NCI-H1436 (cell line): ENCODE measurements at regions not wholly inside any gene's neighbourhood (a gene's known extent, or its start where the extent isn't known, plus 50 kb on each side); places are given as distances from the start of the nearest gene placed in this dataset.

Source experiments
- DNase-seq: peaks from one replicate; lab custom pipeline; 2025; lab: John Stamatoyannopoulos, UW

GRCh38 chr2:16411788-16412187, 253.8 kb downstream of the CYRIA start:
- no peak for DNase-seq

- no peak for DNase-seq
Measured at GRCh38 chr2:16409849-16410248, 255.8 kb downstream of the CYRIA start.

- DNase-seq = no peak
Measured at GRCh38 chr2:16409006-16409390, 256.6 kb downstream of the CYRIA start.

- no peak for DNase-seq
Measured at GRCh38 chr2:16408331-16409005, 257.2 kb downstream of the CYRIA start.

- DNase-seq = no peak
Measured at GRCh38 chr2:16407358-16407757, 258.3 kb downstream of the CYRIA start.

- DNase-seq = no peak
Measured at GRCh38 chr2:16406496-16407289, 258.9 kb downstream of the CYRIA start.

- DNase-seq = no peak
Measured at GRCh38 chr2:16405551-16405950, 260.1 kb downstream of the CYRIA start.

GRCh38 chr2:16404551-16405300, 260.9 kb downstream of the CYRIA start:
- DNase-seq = no peak

GRCh38 chr2:16404146-16404545, 261.5 kb downstream of the CYRIA start:
- no peak for DNase-seq

GRCh38 chr2:16402891-16403290, 262.7 kb downstream of the CYRIA start:
- no peak for DNase-seq

GRCh38 chr2:16401761-16402300, 263.8 kb downstream of the CYRIA start:
- DNase-seq = no peak

GRCh38 chr2:16400127-16400623, 265.5 kb downstream of the CYRIA start:
- no peak for DNase-seq

- no peak for DNase-seq
Measured at GRCh38 chr2:16398486-16399043, 267.1 kb downstream of the CYRIA start.

GRCh38 chr2:16397681-16398475, 267.8 kb downstream of the CYRIA start:
- DNase-seq = no peak

- no peak for DNase-seq
Measured at GRCh38 chr2:16396986-16397385, 268.6 kb downstream of the CYRIA start.

- DNase-seq = no peak
Measured at GRCh38 chr2:16396171-16396570, 269.5 kb downstream of the CYRIA start.

- DNase-seq = no peak
Measured at GRCh38 chr2:16395601-16396000, 270.0 kb downstream of the CYRIA start.

- no peak for DNase-seq
Measured at GRCh38 chr2:16394986-16395550, 270.6 kb downstream of the CYRIA start.

- DNase-seq = no peak
Measured at GRCh38 chr2:16394072-16394985, 271.3 kb downstream of the CYRIA start.
